ENCODE measurements at regions not wholly inside any gene's neighbourhood (a gene's known extent, or its start where the extent isn't known, plus 50 kb on each side); places are given as distances from the start of the nearest gene placed in this dataset.

DNA sequence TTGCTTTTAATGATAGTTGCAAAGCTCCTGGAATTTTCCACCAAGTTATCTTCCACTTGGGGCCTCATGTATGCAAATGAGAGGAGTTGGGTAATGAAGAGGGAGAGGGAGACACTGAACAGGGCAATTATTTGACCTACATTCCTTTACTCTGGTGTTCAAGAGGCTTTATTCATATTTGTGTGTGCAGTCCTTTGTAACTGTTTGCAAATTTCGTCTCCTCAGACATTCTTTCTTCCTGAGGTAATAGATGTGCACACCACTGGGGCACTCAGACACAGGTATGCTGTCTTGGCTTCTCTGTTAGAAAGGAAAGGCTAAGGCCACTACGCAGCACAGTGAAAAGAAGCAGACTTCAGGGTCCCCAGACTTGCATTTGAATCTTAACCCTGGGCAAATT is 189.7 kb upstream of the IL12A start:
- no peak overlapping the region for H2AFZ ChIP-seq
- peaks cover 12% of the 10 kb centered on the region for H3K4me1 ChIP-seq (ENCODE audit: insufficient read depth)
- 41% methylated on average over 2 of the region's 2 CpGs for WGBS (ENCODE audit: low lambda C conversion rate, missing lambda C conversion rate)
- peak overlapping the region; percentile 84 for H3K27ac ChIP-seq
- TF ChIP-seq, protein P1, sequence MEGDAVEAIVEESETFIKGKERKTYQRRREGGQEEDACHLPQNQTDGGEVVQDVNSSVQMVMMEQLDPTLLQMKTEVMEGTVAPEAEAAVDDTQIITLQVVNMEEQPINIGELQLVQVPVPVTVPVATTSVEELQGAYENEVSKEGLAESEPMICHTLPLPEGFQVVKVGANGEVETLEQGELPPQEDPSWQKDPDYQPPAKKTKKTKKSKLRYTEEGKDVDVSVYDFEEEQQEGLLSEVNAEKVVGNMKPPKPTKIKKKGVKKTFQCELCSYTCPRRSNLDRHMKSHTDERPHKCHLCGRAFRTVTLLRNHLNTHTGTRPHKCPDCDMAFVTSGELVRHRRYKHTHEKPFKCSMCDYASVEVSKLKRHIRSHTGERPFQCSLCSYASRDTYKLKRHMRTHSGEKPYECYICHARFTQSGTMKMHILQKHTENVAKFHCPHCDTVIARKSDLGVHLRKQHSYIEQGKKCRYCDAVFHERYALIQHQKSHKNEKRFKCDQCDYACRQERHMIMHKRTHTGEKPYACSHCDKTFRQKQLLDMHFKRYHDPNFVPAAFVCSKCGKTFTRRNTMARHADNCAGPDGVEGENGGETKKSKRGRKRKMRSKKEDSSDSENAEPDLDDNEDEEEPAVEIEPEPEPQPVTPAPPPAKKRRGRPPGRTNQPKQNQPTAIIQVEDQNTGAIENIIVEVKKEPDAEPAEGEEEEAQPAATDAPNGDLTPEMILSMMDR (IDR thresholded peaks at IDR 0.05; ENCODE audit: poor library complexity), result no peak
- TF ChIP-seq EZH2phosphoT487 (IDR thresholded peaks at IDR 0.05; ENCODE audit: low read depth, severe bottlenecking, unreplicated experiment) (no peak), EZH2 (IDR thresholded peaks at IDR 0.05; ENCODE audit: borderline replicate concordance) (no peak)
- peaks cover 17% of the 10 kb centered on the region for H3K79me2 ChIP-seq
- no peaks in the 10 kb centered on the region for H3K9me2 ChIP-seq (replicated peaks; ENCODE audit: insufficient read depth)
- peak overlapping the region; percentile 1 for H3K4me2 ChIP-seq
- DNase-seq (ENCODE audit: low spot score), result peak; percentile 54
- H3K27me3 ChIP-seq, result no peaks in the 10 kb centered on the region
- H3K36me3 ChIP-seq (replicated peaks; ENCODE audit: insufficient read depth, low read depth), result no peaks in the 10 kb centered on the region
- H3K4me3 ChIP-seq, result no peak overlapping the region
- no peaks in the 10 kb centered on the region for H3K9me3 ChIP-seq (ENCODE audit: low read depth)
- H4K20me1 ChIP-seq (ENCODE audit: insufficient read depth, poor library complexity, severe bottlenecking), result no peaks in the 10 kb centered on the region

DNA sequence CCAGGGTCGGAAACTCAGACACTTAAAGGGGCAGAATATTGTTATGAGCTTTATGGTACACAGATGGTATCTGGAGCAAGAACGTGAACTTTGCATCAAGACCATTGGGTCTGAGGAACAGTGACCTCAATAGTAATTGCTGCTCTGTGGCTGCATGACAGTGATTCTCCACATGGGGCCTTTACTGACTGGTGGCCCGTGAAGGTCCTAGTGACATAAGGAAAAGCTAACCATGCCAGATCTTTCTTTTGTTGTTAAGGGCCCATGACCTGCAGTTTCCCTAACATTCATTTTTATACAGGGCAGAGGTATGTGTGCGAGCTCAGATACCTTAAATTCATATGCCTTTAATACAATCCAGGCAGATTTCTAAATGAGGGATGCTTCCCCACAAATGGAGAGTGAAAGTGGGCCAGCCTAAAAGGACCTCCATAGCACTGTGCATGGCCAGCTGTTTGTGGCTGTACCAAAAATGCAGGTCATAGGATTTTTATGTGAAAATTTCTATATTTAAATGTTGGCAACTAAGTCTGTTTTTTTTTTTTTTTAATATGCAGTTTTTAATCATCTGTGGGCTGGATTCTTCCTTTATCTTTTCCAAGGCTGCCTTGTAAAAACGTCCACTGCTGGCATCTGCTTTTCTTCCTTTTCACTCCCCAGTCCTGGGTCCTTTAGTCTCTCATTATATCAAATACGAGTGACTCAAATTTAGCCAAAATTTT is 188.0 kb upstream of the IL12A start:
- Histone ChIP-seq H3K4me2 (no peak overlapping the region), H3K4me1 (ENCODE audit: insufficient read depth) (peaks cover 12% of the 10 kb centered on the region), H3K27ac (peak overlapping the region; percentile 84), H3K27me3 (no peaks in the 10 kb centered on the region), H3K9me3 (ENCODE audit: low read depth) (no peaks in the 10 kb centered on the region), H3K79me2 (peaks cover 17% of the 10 kb centered on the region), H3K36me3 (replicated peaks; ENCODE audit: insufficient read depth, low read depth) (no peaks in the 10 kb centered on the region), H4K20me1 (ENCODE audit: insufficient read depth, poor library complexity, severe bottlenecking) (no peaks in the 10 kb centered on the region), H2AFZ (no peak overlapping the region), H3K9me2 (replicated peaks; ENCODE audit: insufficient read depth) (no peaks in the 10 kb centered on the region), H3K4me3 (no peak overlapping the region)
- 68% methylated on average over 6 of the region's 6 CpGs for WGBS (ENCODE audit: low lambda C conversion rate, missing lambda C conversion rate)
- TF ChIP-seq EZH2 (IDR thresholded peaks at IDR 0.05; ENCODE audit: borderline replicate concordance) (no peak), EZH2phosphoT487 (IDR thresholded peaks at IDR 0.05; ENCODE audit: low read depth, severe bottlenecking, unreplicated experiment) (no peak)
- TF ChIP-seq, protein P1 (IDR thresholded peaks at IDR 0.05; ENCODE audit: poor library complexity), result no peak
- no peak for DNase-seq (ENCODE audit: low spot score)

DNA sequence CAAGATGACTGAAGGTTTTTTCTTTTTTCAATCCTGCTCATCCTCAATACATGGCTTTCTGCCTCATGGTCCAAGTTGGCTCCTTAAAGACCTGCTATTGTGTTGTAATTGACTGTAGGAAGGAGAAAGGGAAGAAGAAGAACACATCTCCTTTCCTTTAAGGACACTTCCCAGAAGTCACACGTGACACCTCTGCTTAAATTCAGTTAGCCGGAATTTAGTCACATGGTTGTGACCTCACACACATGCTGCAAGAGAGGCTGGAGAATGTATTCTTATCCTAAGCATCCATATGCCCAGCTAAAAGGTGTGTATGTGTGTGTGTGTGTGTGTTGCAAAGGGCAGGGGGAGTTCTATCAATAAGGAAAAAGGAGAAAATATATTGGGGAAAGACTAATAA is 185.8 kb upstream of the IL12A start:
- Histone ChIP-seq H3K4me1 (ENCODE audit: insufficient read depth) (peaks cover 14% of the 10 kb centered on the region), H4K20me1 (ENCODE audit: insufficient read depth, poor library complexity, severe bottlenecking) (no peaks in the 10 kb centered on the region), H3K79me2 (peaks cover 17% of the 10 kb centered on the region), H3K4me3 (no peak overlapping the region), H3K9me2 (replicated peaks; ENCODE audit: insufficient read depth) (no peaks in the 10 kb centered on the region), H3K36me3 (replicated peaks; ENCODE audit: insufficient read depth, low read depth) (no peaks in the 10 kb centered on the region), H3K27me3 (no peaks in the 10 kb centered on the region), H2AFZ (no peak overlapping the region), H3K9me3 (ENCODE audit: low read depth) (no peaks in the 10 kb centered on the region), H3K27ac (no peak overlapping the region), H3K4me2 (no peak overlapping the region)
- TF ChIP-seq EZH2phosphoT487 (IDR thresholded peaks at IDR 0.05; ENCODE audit: low read depth, severe bottlenecking, unreplicated experiment), result no peak
- no peak for DNase-seq (ENCODE audit: low spot score)
- 81% methylated on average over 2 of the region's 2 CpGs for whole genome bisulfite sequencing (ENCODE audit: low lambda C conversion rate, missing lambda C conversion rate)

DNA sequence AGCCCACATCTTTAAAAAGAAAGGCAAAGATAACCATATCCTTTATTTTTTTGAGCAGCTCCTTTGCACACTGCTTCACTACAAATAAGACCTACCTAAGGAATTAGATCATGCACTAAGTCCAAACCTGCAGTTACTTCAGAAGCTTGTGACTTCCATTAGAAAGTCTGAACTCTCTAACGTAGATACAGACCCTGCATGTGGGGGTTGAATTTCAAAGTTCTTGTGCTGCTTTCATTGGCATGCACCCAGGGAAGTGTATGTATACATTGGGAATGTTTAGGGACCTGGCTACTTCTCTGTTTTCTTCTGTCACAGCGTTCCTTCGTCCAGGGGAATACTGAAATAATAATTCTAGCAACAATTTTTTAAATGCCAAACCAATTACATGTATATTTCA is 185.2 kb upstream of the IL12A start:
- no peak overlapping the region for H3K27ac ChIP-seq
- H3K4me3 ChIP-seq, result no peak overlapping the region
- no peaks in the 10 kb centered on the region for H3K27me3 ChIP-seq
- no peaks in the 10 kb centered on the region for H4K20me1 ChIP-seq (ENCODE audit: insufficient read depth, poor library complexity, severe bottlenecking)
- no peak for DNase-seq (ENCODE audit: low spot score)
- WGBS (ENCODE audit: low lambda C conversion rate, missing lambda C conversion rate), result 63% methylated on average over 3 of the region's 3 CpGs
- no peaks in the 10 kb centered on the region for H3K36me3 ChIP-seq (replicated peaks; ENCODE audit: insufficient read depth, low read depth)
- H3K4me2 ChIP-seq, result no peak overlapping the region
- no peak overlapping the region for H2AFZ ChIP-seq
- no peaks in the 10 kb centered on the region for H3K9me2 ChIP-seq (replicated peaks; ENCODE audit: insufficient read depth)
- TF ChIP-seq EZH2phosphoT487 (IDR thresholded peaks at IDR 0.05; ENCODE audit: low read depth, severe bottlenecking, unreplicated experiment) (no peak), EZH2 (IDR thresholded peaks at IDR 0.05; ENCODE audit: borderline replicate concordance) (no peak)
- TF ChIP-seq, protein P1 (IDR thresholded peaks at IDR 0.05; ENCODE audit: poor library complexity), result no peak
- H3K4me1 ChIP-seq (ENCODE audit: insufficient read depth), result peaks cover 14% of the 10 kb centered on the region
- peaks cover 14% of the 10 kb centered on the region for H3K79me2 ChIP-seq
- H3K9me3 ChIP-seq (ENCODE audit: low read depth), result no peaks in the 10 kb centered on the region

Data from hepatocyte (in vitro differentiated cells).